HT-29 (cell line): ENCODE measurements at regions not wholly inside any gene's neighbourhood (a gene's known extent, or its start where the extent isn't known, plus 50 kb on each side); places are given as distances from the start of the nearest gene placed in this dataset.

Experiments
- DNase-seq: peaks from one replicate; pipeline ENCODE4 v3.0.0-alpha.2; 2015; ENCODE audit warnings: low spot score

GRCh38 chr4:53647547-53647946, 56.3 kb upstream of the LNX1 start:
- no peak for DNase-seq

DNA sequence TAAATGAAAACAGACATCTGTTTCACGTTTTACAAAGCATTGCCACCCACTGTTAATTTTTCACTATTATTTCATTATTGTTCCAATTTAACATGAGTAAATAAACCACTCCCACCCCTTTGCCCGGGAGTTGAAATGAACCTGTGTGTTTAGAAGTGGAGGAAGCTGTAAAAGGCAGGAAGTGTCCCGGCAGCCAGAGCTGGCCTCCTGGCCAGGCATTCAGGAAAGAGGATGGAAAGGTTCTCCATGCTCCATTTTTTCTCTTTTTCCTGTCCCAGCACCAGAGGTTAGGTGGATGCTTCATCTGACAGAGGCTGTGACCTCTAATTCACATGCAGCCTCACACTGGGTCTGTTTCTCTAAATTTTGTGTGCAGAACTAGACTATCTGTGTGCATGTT, 55.5 kb upstream of the LNX1 start:
- DNase-seq = peak; percentile 41

GRCh38 chr4:53645108-53645507, 53.8 kb upstream of the LNX1 start:
- no peak for DNase-seq

DNA sequence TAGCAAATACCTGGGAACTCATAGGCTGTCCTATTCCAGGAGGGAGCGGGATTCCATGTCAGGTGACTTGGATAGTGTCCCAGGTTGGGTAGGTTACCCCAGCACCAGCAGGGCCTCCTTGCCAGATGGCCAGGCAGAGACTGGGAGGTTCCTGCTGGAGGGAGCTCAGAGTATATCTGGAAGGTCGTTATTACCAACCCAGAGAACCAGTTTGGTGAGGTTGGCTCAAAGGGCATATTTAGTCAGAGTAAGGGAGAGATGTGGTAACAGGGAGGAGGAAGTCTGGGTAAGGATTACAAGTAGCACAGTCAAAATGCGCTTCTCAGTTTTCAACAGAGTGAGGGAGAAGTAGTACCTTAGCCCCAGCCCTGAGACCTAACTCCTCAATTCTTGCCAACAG, 53.3 kb upstream of the LNX1 start:
- DNase-seq = peak; percentile 98
